HG03095 (cell line): ENCODE measurements at regions not wholly inside any gene's neighbourhood (a gene's known extent, or its start where the extent isn't known, plus 50 kb on each side); places are given as distances from the start of the nearest gene placed in this dataset.
"Not testable (repeated sequence)": the region's sequence is repeated elsewhere in the genome, so short reads cannot be mapped to it uniquely, and the experiment has no call there.

ENCODE experiments used
- ATAC-seq: cut with Tn5 transposase; IDR thresholded peaks from one replicate; pipeline ENCODE4 v1.9.1; 2021; ENCODE audit warnings: moderate library complexity; ENCODE audit not compliant: unreplicated experiment

- ATAC-seq = no peak
Measured at GRCh38 chr13:70817576-70817975, 709.3 kb upstream of the KLHL1 start.

GRCh38 chr13:70816853-70817252 is 708.6 kb upstream of the KLHL1 start:
- no peak for ATAC-seq

DNA sequence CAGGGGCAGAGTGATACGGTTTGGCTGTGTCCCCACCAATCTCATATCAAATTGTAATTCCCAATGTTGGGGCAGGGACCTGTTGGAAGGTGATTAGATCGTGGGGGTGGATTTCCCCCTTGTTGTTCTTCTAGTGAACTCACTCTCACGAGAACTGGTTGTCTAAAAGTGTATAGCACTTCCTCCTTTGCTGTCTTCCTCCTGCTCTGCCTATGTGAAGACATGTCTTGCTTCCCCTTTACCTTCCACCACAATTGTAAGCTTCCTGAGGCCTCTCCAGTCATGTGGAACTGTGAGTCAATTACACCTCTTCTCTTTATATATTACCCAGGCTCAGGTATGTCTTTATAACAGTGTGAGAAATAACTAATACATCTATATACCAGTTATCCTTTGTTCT is 706.4 kb upstream of the KLHL1 start:
- ATAC-seq = no peak

DNA sequence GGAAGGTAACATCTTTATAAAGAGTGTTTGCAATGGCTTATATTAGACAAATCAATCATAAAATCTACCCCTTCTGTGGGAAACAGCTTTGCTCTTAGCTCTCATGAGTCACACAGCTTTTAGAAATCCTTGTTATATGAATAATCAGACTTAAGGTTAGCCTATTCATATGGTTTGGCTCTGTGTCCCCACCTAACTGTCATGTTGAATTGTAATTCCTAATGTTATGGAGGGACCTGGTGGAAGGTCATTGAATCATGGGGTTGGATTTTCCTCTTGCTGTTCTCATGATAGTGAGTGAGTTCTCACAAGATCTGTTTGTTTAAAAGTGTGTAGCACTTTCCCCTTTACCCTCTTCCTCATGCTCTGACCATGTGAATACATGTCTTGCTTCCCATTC is 704.2 kb upstream of the KLHL1 start:
- ATAC-seq = no peak

- ATAC-seq = no peak
Measured at GRCh38 chr13:70809588-70809987, 701.3 kb upstream of the KLHL1 start.

GRCh38 chr13:70798385-70798784 is 690.1 kb upstream of the KLHL1 start:
- no peak for ATAC-seq

DNA sequence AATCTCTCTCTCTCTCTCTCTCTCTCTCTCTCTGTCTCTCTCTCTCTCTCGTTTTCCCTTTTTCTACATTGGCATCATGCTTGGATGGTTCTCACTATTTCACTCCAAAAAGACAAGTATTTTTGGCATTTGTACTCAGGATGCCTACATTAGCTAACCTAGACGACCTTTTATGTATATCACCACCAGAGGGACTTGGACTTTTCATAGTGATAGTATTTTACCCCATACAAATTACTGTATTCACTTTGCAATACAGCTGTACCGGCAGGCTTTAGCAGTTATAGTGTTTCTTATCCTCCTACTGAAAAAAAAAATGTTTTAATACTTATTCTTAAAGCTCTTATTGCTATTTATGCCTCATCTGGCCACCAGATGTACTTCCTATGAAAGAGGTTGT is 687.2 kb upstream of the KLHL1 start:
- ATAC-seq = no peak

GRCh38 chr13:70792121-70792520 is 683.9 kb upstream of the KLHL1 start:
- ATAC-seq = no peak

- ATAC-seq = no peak
Measured at GRCh38 chr13:70789751-70790150, 681.5 kb upstream of the KLHL1 start.

GRCh38 chr13:70788074-70788473 is 679.8 kb upstream of the KLHL1 start:
- no peak for ATAC-seq

DNA sequence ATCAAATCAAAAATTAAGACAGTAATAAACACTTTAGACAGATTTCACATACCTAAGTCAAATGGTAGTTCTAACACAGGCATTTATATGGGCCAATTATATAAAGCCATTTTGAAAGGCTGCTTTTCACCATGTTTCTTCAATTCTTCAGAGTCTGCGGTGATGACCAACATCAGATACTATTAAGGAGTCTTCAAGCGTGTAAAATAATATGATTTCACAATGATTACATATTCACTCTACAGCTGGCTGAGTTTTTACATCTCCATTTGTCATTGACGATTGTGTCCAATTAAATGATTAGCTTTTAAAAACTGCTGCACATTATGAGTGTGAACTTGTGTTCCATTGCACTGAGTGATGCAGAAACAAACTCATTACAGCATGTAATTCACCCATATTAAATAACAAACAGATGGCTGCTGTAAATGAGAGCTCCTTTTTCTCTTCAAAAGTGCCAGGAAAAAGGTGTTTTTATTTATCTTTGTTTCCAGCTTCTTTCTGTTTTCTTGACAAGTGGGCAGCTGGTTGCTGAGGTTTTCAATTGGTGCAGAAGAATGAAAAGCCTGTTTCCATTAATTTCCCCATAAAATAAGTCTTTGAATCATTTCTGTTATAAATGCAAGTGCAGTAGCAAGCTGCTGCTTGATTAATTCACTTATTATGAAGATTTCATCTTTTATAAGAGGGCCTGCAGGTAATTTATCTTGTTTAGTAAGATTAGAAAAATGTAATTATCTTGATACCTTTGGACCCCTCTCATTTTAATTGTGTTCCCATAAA is 676.1 kb upstream of the KLHL1 start:
- no peak for ATAC-seq

DNA sequence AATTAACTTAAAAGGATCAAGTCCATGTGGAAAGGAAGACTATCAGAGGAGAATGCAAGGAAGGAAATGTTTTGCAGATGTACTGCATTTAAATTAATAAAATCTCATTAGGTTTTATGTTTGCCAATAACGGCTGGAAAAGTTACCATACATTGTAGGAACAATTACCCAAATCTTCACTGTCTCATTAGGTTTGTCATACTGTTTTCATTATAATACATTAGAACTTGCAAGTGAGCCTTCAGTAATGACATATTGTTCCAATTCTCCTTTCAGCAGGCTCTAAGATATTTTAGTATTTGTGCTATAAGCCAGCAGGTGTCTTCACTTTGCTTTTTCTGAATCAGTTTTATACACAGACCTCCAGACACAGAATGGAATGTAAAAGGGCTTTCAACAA is 661.6 kb upstream of the KLHL1 start:
- ATAC-seq = no peak

DNA sequence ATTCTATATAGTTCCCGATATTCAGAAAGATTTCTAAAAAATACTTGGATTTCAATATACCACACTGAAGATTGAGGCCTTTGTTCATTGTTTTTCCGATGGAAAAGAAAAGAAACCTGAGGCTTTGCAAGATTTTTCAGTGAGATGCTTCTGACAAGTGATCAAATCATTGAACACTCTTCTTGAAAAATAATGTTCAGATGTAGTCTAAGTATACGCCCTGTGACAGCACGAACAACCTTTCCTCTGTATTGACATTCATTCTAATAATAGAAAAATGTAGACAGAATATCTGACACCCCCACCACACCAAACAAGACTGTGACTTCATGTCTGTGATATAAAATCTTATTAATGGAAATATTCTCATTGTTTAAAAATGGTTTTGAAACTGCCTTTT is 650.7 kb upstream of the KLHL1 start:
- no peak for ATAC-seq

DNA sequence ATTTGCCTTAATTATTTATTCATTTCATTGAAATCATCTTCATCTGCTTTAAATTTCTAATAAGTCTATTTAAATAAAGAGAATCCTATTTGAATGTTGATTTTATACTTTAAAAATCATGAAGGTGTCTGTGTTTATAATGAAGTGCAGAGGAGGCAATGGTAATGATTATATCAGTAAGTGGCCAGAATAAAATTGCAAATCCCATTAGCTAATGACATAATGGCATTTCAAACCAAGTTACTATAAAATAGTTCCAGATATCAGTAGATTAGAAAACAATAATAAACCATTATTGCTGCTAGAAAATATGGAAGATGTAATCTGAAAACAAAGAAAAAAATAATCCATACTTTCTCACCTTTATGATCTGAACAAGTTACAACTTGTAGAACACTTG is 647.8 kb upstream of the KLHL1 start:
- no peak for ATAC-seq

DNA sequence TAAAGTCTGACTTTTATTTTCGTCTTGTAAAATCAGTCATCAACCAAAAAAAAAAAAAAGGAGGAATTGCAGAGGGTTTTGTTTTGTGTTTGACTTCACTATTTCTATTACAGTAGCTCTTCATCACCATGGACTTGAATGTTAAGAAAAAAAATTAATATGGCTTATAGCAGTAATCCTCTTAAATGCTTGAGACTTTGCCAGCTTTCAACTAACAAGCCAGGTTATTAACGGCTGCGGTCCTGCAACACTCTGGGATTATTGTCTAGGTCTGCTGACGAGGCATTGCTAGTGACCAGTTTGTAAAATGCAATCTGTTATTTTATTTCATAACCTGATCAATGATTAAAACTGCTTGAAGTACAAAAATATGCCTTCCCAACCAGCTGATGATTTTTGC is 647.2 kb upstream of the KLHL1 start:
- ATAC-seq = no peak

DNA sequence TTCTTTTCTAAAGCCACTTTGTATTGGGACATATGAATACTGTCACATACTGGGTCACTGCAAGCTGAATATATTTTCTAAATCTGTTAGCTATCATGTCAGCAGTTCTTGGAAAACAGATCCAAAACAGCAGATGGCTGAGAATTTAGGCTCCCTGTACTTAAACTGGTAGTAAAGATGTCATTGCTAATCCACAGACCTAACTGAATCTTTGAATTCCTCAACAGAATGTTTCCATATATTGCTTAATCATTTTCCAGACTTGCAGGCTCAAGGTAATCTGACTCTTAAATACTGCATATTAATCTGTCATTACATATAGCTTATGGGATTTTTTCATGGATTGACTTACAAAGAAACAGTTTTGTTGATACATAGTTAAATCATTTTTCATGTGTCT is 639.0 kb upstream of the KLHL1 start:
- ATAC-seq = no peak

DNA sequence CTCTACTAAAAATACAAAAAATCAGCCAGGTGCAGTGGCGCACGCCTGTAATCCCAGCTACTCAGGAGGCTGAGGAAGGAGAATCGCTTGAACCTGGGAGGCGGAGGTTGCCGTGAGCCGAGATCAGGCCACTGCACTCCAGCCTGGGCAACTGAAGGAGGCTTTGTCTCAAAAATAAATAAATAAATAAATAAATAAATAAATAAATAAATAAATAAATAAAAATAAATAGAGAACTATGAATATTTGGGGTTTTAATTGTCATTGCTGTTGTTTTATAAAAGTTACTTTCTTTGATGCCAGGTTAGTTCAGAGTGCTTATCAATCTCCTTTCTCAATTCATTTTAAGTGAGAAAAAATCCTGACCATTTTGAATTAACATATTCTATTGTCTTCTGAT is 638.2 kb upstream of the KLHL1 start:
- ATAC-seq = not testable (repeated sequence)

- ATAC-seq = no peak
Measured at GRCh38 chr13:70736622-70737317, 628.5 kb upstream of the KLHL1 start.

DNA sequence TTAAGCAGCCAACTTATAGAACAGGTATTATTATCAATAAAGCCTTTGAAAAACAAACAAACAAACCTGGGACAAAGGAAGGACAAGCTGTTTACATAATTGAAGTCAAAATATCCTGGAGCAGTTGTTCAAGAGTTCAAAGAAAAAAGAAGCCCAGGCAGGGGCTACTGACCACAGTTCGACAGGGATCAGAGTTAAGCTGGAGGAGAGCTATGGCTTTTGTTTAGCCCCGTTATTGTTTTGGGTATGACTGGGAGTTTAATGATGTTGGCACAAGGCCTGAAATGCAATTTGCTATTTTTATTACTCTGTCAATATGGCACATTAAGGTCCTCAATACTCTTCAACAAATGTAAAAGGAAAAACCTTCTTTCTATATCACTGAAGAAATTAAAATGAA is 624.4 kb upstream of the KLHL1 start:
- ATAC-seq = no peak

DNA sequence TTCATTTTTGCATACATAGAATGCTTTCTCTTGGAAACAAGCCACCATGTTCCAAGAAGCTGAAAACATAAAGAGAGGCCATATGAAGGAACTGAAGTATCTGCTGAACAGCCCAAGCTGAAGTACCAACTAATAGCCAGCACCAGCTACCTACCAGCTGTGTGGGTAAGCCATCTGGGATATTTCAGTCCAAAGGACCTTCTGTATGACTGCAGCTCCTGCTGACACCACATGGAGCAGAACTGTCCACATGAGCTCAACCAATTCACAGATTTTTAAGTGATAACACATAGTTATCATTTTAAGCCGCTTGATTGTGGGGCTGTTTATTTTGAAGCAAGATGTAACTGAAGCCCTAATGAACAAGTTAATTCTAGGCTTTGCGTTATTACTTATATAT is 621.1 kb upstream of the KLHL1 start:
- no peak for ATAC-seq

DNA sequence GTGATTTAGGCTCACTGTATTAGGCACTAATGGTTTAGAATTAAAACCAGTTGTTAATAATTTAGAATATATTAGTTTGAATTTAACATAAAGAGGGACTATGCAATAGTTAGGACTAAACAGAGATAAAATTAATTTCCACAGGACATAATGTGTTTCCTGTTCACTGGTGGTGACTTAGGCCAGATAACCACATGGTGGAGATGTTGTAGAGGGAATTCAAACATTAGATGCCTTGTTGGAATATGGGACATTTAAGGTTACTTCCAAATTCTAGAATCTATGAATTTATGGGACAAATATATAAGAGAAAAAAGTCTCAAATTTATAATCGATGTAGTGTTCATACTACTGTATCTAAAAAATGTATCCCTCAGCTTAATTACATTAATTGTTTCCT is 615.5 kb upstream of the KLHL1 start:
- ATAC-seq = no peak

- no peak for ATAC-seq
Measured at GRCh38 chr13:70720386-70720785, 612.1 kb upstream of the KLHL1 start.

DNA sequence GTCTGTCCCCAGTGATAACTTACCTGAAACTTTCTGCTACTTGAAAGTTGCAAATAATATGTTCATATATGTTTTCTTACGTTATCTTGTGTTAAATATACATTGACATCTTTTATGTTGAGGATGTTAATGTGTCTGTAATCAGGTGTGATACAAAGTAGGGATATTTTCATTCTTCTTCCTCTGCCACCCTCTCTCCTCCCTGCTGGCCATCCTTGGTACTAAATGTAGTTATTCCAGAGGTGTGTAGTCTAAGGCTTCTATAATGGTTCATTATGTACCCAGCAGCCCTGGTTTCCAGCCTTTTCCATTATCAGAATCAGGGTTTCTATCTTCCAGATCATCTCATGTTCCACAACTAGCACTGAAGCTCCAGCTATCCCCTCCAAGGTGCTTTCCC is 606.7 kb upstream of the KLHL1 start:
- ATAC-seq = no peak
